Upper lobe of left lung (tissue), 4 donors: ENCODE measurements at regions not wholly inside any gene's neighbourhood (a gene's known extent, or its start where the extent isn't known, plus 50 kb on each side); places are given as distances from the start of the nearest gene placed in this dataset.

Experiments
- POLR2A ChIP-seq, 4 donors: fragments of 450-650 bp; IDR thresholded peaks; one replicate each; pipeline ENCODE4 v1.5.1; 2016 to 2017; ENCODE audit warnings: antibody characterized with exemption in 4 of 4, mild to moderate bottlenecking in 2 of 4
- POLR2AphosphoS5 ChIP-seq, 2 donors: sonication (generic); formaldehyde crosslinking; IDR thresholded peaks; one replicate each; pipeline ENCODE4 v1.5.1; 2017; ENCODE audit warnings: antibody characterized with exemption in 2 of 2
- TF ChIP-seq, protein P1 (sequence below), 6 experiments: fragments of 450-650 bp in 4 of 6; fragments of 200-600 bp in 2 of 6; sonication (generic) in 2 of 6; IDR thresholded peaks; one replicate each; pipeline ENCODE4 v1.5.1; 2016 to 2019; ENCODE audit warnings: antibody characterized with exemption in 6 of 6

GRCh38 chr3:118369892-118370491, 664.7 kb downstream of the IGSF11 start:
- TF ChIP-seq, protein P1, sequence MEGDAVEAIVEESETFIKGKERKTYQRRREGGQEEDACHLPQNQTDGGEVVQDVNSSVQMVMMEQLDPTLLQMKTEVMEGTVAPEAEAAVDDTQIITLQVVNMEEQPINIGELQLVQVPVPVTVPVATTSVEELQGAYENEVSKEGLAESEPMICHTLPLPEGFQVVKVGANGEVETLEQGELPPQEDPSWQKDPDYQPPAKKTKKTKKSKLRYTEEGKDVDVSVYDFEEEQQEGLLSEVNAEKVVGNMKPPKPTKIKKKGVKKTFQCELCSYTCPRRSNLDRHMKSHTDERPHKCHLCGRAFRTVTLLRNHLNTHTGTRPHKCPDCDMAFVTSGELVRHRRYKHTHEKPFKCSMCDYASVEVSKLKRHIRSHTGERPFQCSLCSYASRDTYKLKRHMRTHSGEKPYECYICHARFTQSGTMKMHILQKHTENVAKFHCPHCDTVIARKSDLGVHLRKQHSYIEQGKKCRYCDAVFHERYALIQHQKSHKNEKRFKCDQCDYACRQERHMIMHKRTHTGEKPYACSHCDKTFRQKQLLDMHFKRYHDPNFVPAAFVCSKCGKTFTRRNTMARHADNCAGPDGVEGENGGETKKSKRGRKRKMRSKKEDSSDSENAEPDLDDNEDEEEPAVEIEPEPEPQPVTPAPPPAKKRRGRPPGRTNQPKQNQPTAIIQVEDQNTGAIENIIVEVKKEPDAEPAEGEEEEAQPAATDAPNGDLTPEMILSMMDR (IDR thresholded peaks at IDR 0.05), result no peak
- TF ChIP-seq POLR2A (IDR thresholded peaks at IDR 0.05) (no peak), POLR2AphosphoS5 (IDR thresholded peaks at IDR 0.05) (no peak)
